NCI-H1092 (cell line): ENCODE measurements at regions not wholly inside any gene's neighbourhood (a gene's known extent, or its start where the extent isn't known, plus 50 kb on each side); places are given as distances from the start of the nearest gene placed in this dataset.
"Not testable (repeated sequence)": the region's sequence is repeated elsewhere in the genome, so short reads cannot be mapped to it uniquely, and the experiment has no call there.

Experiments used
- DNase-seq: peaks from one replicate; lab custom pipeline; 2025; lab: John Stamatoyannopoulos, UW

DNA sequence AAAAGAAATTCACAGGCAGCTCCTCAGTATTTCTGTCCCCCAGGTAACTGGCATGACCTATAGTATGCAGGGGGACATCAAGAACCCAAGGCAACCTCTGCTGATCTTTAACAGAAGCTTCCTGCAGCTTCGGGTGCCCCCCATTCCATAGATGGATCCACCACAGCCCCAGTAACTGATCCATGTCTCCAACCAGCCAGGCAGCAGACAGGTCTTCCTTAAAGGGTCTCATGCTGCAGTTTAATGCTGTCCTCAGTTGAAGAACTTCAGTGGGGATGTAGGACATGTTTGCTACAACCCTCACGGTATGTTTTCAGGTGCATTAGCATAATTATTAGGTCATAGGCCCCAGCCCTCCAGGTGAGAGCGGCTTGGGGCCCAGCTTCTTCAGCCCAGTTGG lies 90.9 kb upstream of the OLIG2 start:
- DNase-seq, result no peak

DNA sequence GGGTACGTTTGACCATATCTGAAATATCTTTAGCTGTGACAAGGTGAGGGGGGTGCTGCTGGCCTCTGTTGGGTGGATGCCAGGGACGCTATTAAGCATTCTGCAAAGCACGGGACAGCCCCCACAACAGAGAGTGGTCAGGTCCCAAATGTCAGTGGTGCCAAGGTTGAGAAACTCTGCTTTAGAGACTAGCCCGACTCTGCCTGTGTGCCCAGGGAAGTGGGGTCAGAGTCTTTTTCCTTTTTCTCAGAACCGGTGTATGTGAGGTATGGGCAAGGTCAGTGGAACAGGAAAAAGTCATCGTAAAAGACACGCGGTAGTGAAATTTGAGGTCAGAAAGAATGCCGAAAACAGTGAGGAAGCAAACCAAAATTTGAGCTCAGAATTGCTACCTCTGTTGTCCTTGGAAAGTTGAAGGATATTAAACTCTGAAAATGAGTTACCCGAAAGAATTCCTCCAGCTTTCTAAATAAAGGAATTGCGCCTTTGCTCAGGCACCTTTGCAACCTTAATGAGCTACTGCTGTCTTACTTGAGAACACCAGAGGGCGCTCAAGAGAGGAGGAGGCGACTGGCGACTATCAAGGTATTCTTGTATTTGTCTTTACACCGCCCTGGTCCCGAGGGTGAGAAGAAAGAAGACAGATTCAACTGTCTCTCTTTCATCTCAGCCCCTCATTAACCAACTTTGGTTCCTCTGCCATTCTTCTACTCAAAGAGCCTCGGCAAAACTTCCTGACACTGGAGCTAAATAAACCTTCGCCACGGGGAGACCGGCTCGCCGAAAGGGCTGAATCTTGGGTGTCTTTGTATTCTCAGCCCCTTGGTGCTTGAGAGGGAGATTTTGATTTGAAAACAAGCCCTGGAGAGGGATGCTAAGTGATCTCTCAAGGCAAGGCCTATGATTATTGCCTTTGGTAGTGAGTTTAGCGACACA lies 85.4 kb upstream of the OLIG2 start:
- DNase-seq, result peak; percentile 17

DNA sequence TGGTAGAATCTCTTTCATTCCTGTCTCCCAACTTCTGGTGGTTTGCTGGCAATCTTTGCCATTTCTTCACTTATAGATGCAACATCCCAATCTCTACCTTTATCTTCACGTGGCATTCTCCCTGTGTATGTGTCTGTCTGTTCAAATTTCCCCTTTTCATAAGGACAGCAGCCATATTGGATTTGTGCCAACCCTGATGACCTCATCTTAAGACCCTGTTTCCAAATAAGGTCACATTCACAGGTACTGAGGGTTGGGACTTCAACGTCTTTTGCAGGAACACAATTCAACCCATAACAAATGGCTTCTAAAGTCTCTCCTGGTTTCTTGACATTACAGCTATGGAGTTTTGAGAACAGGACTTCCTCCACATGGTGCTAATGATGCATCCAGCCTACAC lies 84.5 kb upstream of the OLIG2 start:
- DNase-seq, result no peak

DNA sequence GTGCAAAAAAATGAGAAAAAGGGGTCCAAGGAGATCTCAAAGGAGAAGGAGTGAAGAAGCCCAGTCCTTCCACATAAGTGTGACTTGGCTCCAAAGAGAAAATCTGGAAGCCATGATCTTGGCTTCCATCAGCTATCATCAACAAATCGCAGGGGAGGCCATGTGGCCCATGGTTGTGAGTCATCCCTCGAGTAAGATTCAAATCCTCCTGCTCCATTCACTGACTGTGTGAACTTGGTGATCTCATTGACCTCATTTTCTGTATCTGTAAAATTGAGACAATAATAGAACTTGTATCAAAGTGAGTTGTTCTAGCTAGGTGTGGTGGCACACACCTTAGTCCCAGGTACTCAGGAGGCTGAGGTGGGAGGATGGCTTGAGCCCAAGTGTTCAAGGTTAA lies 79.1 kb upstream of the OLIG2 start:
- DNase-seq, result no peak

DNA sequence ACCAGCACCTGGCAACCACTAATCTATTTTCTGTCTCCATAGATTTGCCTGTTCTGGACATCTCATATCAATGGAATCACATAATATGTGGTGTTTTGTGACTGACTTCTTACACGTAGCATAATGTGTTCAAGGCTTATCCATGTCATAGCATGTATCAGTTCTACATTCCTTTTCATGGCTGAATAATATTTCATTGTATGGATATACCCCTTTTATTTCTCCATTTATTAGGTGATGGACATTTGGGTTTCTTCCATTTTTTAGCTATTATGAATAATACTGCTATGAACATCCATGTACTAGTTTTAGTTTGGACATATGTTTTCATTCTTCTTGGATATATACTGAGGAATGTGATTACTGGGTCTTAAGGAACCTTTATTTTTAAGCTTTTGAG lies 78.0 kb upstream of the OLIG2 start:
- DNase-seq, result no peak

DNA sequence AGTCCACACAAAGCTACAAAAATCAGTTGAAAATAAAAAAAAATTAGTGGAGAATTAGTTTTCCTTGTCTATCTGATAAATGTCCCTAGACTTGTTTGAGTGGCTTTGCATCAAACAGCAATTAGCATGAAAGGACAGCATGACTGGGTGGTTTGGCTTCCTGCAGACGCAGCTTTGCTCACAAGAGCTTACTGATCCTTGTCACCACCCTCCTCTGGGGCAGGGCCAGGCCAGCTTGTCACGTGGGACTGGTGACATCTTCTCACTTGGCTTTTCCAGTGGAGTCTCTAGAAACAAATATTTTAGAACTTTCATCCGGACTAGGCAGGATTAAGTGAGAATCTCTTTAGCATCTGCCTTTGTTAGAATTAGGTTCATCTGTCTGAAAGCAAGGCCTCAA lies 76.0 kb upstream of the OLIG2 start:
- DNase-seq, result no peak

DNA sequence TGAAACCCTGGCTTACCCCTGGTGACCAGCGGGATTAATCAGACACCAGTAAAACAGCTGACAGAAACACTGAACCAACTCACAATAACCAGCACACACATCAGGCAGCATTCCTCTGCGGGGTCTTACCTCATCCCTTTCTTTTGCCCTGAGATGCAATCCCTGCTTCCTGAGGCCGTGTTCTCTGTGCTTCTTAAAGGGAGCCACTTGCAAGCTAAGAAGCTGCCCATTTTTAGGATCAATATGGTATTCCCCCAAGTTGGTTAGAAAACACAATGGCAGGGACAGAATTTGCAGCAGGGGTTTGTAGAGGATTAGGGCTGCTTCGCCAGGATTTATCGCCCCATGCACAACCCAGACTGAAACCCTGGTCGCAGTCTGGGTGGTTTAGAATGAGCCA lies 74.7 kb upstream of the OLIG2 start:
- DNase-seq, result no peak

DNA sequence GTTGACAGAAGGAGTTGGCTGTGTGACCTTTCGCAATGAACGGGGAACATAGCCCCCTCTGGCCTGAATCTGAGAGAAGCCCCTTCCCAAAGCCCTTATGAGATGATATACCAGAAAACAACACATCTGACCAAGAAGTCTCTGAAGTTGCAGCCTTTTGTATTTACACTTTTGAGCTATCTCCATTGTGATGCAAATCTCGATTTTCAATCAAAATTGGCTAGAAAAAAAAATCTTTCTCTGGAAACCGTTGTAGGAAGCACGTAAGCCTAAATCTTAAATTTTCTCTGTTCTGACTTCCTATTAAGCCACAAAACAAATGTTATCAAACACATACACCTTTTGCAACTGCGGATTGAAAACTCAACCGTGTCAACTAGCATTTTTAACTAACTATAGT lies 71.4 kb upstream of the OLIG2 start:
- no peak for DNase-seq

DNA sequence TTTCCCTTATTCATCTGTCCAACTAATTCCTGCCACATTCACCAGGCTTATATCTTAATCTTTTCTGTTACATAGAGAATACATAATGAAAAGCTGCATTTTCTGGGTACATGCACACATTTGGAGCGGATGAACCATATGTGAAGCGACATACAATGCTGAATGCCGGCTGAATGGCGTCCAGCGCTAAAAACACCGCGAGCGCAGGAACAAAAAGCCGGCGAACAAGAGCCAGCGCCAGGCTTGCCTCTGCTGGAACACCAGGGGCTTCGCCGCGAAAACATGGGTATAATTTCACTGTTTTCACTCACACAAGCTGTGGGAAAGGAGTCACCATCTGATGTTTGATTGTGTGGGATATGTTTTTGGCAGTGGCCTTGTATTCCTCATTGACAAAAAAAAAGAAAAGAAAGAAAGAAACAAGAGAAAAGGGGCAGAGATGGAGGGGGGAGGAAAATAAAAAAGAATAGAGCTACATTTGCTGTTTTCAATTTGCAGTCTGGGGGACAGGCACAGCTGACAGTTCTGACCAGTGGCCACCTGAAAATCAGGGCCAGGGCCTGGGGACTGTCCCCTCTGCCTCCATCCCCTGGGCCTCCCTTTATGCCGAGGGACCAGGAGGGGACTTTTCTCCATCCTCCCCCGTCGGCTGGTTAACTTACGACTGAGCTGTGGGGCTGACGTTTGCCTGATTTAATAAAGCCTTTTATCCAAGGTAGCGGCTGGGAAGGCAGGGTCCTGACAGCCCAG lies 70.2 kb upstream of the OLIG2 start:
- DNase-seq, result no peak

DNA sequence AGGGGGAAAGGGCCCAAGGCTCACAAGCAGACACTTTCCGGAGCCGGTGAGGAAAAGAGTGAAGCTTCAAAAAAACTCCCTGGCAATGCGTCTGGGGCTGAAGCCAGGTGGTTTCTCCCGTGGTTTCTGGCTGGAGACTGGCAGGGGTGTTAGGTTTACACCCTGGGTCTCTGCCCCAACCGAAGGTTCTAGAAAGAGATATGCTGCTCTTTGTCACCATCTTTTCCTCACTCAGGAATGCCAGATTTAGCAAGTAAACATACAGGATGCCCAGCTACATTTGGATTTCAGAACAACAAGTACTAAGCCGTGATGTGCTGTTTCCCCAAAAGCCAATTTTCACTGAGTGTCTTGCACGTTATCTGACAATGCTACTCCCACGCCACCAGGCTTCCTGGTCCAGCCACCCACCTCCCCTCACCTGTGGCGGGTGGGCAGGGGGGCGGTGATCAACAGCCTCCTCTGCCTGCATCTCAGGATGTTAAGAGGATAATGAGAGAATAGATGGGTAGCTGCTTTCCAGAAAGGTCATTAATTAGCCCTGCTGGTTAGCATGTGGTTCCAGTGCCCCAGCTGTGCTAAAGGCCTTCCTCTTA lies 69.6 kb upstream of the OLIG2 start:
- no peak for DNase-seq

DNA sequence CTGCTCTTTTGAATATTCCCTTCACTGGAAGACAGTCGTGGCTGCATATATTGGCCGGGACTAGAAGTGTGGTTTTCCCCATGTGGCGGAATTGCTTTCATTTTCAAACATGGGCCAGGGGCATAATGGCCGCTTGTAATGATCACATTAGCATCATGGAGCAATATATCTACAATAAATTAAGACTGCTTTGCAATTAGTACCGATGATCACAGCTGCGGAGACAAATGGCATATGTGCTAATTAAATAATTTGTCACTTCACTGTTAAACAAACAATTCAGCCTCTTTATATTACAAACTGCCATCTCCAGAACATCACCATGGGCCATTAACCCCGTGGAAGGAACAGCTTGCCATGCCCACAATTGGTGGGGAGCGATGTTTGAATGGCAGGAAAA lies 68.2 kb upstream of the OLIG2 start:
- no peak for DNase-seq

DNA sequence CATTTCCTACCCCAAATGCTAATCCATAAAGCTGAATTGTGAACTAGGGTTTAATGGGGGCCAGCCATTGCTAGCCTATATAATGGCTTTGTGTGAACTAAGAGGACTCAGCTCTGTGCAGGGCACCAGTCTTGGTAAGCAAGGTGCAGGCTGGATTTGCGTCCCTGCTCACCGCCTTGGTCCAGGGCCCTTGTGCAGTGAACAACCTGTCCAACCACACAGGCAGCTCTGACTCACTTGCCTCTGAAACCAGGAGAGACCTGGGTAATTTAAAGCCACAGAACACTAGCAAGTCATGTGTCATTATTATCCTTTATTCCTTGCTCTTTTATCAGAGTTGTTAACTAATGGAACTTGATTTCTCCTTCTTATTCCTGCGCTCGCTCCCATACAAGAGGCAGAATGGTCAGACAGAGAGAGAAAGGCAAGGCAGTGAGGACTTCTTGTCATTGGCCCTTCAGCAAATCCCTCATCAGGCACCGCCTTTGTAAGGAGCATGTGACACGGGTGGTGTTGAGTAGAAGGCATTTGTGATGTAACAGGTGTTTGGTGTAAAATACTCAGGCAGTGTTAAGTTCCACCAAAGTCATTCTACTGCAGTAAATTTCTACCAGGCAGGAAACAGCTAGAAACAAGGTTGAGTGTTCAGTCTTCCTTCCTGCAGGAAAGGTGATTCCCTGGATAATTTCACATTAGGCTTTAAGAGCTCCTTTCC lies 67.3 kb upstream of the OLIG2 start:
- no peak for DNase-seq

DNA sequence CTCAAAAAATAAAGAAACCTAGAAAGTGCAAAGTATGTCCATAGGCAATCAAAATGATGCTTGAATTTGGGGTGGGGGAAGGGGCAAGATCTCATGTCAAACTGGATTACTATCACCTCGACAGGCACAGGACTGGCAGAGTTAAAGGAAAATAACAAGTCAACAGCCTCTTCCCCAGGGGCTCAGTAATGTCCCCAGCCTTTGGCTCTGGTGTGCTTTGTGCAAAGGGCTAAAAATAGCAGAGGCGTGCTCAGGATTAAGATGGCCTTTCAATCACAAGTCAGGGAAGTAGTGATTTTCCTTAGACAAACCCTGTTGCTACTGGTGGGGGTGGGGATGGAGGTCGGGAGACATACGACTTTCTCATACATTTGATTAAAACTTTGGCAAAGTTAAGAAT lies 63.5 kb upstream of the OLIG2 start:
- DNase-seq, result no peak

DNA sequence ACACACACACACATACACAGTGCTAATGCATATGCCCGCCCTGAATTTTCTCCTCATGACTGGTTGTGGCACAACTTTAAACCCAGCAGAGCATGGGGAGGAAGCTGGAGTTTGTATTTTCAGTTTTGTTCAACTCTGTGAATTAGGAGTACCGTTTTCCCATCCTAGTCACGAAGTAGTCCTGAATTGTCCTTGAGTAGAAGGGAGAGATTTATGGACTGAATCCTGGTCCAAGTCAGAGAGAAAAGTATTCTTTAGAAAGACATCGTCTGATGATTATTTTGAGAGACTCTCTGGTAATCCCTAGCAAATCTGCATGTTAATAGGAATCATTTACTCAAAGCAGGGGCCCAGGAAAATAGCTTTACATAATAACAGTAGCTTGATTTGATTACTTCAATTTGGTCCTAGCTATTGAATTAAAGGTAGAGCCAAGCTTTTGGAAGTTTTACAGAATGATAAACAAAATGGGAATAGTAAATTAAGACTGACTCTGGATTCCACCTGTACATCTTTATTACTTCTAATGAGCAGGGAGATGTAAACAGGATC lies 60.5 kb upstream of the OLIG2 start:
- no peak for DNase-seq

DNA sequence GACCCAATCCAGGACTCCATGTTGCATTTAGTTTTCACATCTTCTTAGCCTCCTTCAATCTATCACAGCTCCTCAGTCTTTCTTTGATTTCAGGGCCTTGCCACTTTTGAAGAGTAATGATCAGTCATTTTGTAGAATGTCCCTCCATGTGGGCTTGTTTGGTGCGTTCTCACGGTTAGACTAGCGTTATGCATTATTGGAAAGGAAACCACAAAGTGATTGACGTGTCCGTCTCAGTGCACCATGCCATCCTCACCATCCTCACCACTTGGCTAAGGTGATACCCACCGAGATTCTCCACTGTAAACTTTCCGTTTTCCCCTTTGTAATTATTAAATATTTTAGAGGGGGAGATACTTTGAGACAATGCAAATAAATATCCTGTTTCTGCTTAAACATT lies 59.6 kb upstream of the OLIG2 start:
- DNase-seq, result no peak

DNA sequence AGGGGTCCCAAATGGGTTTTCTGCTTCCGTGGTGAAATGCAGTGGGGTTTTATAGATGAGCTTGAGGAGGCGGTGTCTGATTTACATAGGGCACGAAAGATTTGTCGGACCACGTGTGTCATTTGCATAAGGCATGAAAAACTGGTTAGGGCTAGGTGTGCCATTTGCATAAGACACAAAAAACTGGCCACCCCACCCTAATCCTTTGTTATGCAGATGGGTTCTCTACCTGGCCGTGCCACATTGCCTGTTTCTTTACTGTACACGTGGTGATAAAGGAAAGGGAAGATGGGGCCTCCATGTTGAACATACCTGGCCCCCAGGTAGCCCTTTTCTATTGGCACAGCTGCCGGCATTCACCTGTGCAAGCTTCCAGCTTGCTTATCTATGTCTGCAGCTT lies 57.6 kb upstream of the OLIG2 start:
- not testable (repeated sequence) for DNase-seq

DNA sequence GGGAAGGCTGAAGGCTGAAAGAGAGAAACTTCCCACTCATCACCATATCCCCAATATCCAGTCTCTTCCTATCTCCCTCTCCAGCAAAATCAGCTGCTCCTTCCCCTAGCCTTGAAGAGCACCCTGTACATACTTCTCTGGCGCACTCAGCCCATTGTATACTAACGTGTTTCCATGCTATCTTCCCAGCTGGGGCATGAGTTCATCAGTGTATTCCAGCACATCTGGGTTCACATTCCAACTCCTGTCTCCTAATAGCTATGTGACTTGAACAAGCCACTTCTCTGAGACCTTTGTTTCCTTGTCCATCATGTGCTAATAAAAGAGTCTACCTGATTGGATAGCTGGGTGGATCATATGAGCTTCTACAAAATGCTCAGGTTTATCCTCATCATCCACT lies 51.1 kb upstream of the OLIG2 start:
- DNase-seq, result no peak

DNA sequence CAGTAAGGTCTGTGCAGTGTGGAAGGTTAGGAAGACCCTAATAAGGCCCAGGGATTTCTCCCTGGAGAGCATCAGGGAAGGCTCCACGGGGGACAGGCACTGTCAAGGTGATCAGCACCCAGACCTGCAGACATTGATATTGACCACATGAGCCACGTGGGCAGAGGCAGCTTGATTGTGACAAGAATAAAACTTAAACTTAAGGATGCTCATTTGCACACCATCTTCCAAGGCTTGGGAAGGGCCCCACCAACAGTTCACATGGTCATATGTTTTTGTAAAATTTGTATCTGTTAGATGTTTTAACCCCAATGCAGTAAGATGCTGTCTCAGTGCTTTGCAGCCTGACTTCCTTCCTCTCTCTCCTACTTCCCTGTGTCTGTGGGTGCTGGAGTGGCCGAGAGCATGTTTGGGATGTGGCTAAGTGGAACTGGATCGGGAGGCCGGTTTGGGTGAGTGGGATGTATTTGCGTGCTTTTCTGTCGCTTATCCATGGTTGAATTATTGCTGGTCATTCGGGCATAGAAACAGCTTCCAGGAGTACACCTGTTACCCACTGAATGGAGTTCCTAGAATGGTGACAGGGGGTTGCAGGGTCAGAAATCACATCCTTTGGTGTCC lies 49.8 kb upstream of the OLIG2 start:
- DNase-seq, result no peak
